ENCODE measurements at regions not wholly inside any gene's neighbourhood (a gene's known extent, or its start where the extent isn't known, plus 50 kb on each side); places are given as distances from the start of the nearest gene placed in this dataset.
"Not testable (repeated sequence)": the region's sequence is repeated elsewhere in the genome, so short reads cannot be mapped to it uniquely, and the experiment has no call there.

DNA sequence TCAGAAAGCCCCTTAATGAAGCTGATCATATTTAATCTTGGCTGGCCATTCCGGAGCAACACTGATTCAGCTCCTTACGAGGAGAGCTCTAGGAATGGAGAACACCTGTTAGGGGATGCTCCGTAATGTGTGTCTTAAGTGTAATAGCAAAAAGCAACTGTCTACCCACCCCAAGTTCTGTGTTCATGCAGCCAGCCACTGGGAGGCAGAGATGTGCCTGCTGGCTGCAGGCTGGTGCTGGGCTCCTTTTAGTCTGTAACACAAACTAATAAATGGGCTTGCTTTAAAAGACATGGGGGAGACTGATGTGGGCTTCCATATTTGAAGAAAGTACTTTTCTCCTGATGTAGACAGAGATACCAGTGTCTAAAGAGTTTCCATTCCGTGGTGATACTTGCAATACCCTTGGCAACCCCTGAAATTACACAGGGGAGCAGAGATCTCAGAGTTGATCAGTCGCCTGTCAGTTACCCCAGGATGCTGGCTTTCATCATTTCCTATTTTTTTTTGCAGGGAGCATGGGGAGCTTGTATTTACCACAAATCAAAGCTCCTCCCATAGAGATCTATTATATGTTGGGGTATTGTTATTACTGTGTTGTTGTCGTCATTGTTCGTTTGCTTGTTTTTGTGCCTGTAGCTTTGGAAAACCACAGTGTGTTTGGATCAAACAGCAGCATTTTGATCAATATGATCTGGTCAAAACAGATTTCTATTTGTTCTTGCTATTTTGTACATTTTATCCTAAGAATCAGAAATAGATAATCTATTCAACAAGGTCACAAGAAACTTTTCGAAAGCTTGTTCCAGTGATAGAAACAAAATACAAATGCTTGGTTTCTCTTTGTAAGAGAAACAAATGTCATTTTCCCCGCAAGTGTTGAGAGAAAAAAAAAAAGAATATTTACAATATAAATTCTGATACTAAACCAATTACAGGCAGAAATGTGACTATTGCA is 65.8 kb downstream of the MTX3 start:
- ChIA-PET CTCF (no interaction called here), POLR2A (no interaction called here)
- Mint-ChIP-seq H3K36me3 (ENCODE audit: low read depth) (no peaks in the 10 kb centered on the region), H3K4me3 (no peak overlapping the region), H3K27ac (no peak overlapping the region), H3K27me3 (no peaks in the 10 kb centered on the region), H3K4me1 (ENCODE audit: low read depth) (no peaks in the 10 kb centered on the region), H3K9me3 (no peaks in the 10 kb centered on the region)
- Histone ChIP-seq H3K27ac (ENCODE audit: low read depth in 1 of 2, low read length in 2 of 2) (no peak overlapping the region), H3K9me3 (ENCODE audit: control insufficient read depth in 1 of 2, insufficient read depth in 1 of 2, low read length in 2 of 2) (no peaks in the 10 kb centered on the region), H3K4me3 (ENCODE audit: low read length) (no peak overlapping the region), H3K27me3 (ENCODE audit: control insufficient read depth in 1 of 2, insufficient read depth in 2 of 2, low read length in 2 of 2) (no peaks in the 10 kb centered on the region), H3K4me1 (ENCODE audit: insufficient read depth, low read length) (no peaks in the 10 kb centered on the region), H3K36me3 (ENCODE audit: insufficient read depth, low read length) (no peaks in the 10 kb centered on the region)
- TF ChIP-seq, protein P1, sequence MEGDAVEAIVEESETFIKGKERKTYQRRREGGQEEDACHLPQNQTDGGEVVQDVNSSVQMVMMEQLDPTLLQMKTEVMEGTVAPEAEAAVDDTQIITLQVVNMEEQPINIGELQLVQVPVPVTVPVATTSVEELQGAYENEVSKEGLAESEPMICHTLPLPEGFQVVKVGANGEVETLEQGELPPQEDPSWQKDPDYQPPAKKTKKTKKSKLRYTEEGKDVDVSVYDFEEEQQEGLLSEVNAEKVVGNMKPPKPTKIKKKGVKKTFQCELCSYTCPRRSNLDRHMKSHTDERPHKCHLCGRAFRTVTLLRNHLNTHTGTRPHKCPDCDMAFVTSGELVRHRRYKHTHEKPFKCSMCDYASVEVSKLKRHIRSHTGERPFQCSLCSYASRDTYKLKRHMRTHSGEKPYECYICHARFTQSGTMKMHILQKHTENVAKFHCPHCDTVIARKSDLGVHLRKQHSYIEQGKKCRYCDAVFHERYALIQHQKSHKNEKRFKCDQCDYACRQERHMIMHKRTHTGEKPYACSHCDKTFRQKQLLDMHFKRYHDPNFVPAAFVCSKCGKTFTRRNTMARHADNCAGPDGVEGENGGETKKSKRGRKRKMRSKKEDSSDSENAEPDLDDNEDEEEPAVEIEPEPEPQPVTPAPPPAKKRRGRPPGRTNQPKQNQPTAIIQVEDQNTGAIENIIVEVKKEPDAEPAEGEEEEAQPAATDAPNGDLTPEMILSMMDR (IDR thresholded peaks at IDR 0.05) = no peak
- DNase-seq (peak in 4 of 14 experiments; percentile 9 to 36 (median 21)), ATAC-seq (ENCODE audit: poor library complexity) (no peak)
- intact Hi-C loops (cut with DNase I, micrococcal nuclease) = loop anchor here (1.0 to 5.0 kb wide), 3 partner anchors 158 to 382 kb away; no protein-coding TSS in a partner anchor

- Histone ChIP-seq H3K4me3 (ENCODE audit: low read length) (no peak overlapping the region), H3K9me3 (ENCODE audit: control insufficient read depth in 1 of 2, insufficient read depth in 1 of 2, low read length in 2 of 2) (no peaks in the 10 kb centered on the region), H3K4me1 (ENCODE audit: insufficient read depth, low read length) (no peaks in the 10 kb centered on the region), H3K27ac (ENCODE audit: low read depth in 1 of 2, low read length in 2 of 2) (no peak overlapping the region), H3K27me3 (ENCODE audit: control insufficient read depth in 1 of 2, insufficient read depth in 2 of 2, low read length in 2 of 2) (no peaks in the 10 kb centered on the region), H3K36me3 (ENCODE audit: insufficient read depth, low read length) (no peaks in the 10 kb centered on the region)
- ATAC-seq (ENCODE audit: poor library complexity) (no peak), DNase-seq (no peak)
- Mint-ChIP-seq H3K36me3 (ENCODE audit: low read depth) (no peaks in the 10 kb centered on the region), H3K27me3 (no peaks in the 10 kb centered on the region), H3K4me1 (ENCODE audit: low read depth) (no peaks in the 10 kb centered on the region), H3K27ac (no peak overlapping the region), H3K4me3 (no peak overlapping the region), H3K9me3 (peaks cover 7% of the 10 kb centered on the region)
- POLR2A ChIA-PET = no interaction called here
- intact Hi-C loops (cut with DNase I, micrococcal nuclease) = no loop called here
- TF ChIP-seq, protein P1 (IDR thresholded peaks at IDR 0.05) = no peak
- CTCF ChIA-PET = no interaction called here
Measured at GRCh38 chr5:79923431-79923830, 67.6 kb downstream of the MTX3 start.

- no peak for DNase-seq
- CTCF ChIA-PET = no interaction called here
- Histone ChIP-seq H3K9me3 (ENCODE audit: control insufficient read depth in 1 of 2, insufficient read depth in 1 of 2, low read length in 2 of 2) (no peaks in the 10 kb centered on the region), H3K27ac (ENCODE audit: low read depth in 1 of 2, low read length in 2 of 2) (no peak overlapping the region), H3K4me3 (ENCODE audit: low read length) (no peak overlapping the region), H3K4me1 (ENCODE audit: insufficient read depth, low read length) (no peaks in the 10 kb centered on the region), H3K36me3 (ENCODE audit: insufficient read depth, low read length) (no peaks in the 10 kb centered on the region), H3K27me3 (ENCODE audit: control insufficient read depth in 1 of 2, insufficient read depth in 2 of 2, low read length in 2 of 2) (no peaks in the 10 kb centered on the region)
- H3K4me1 Mint-ChIP-seq (ENCODE audit: low read depth) = no peaks in the 10 kb centered on the region
- H3K27ac Mint-ChIP-seq = no peak overlapping the region
- H3K4me3 Mint-ChIP-seq = no peak overlapping the region
- ATAC-seq (ENCODE audit: poor library complexity) = no peak
- no peaks in the 10 kb centered on the region for H3K27me3 Mint-ChIP-seq
- peaks cover 13% of the 10 kb centered on the region for H3K9me3 Mint-ChIP-seq
- POLR2A ChIA-PET = no interaction called here
- H3K36me3 Mint-ChIP-seq (ENCODE audit: low read depth) = no peaks in the 10 kb centered on the region
- TF ChIP-seq, protein P1 (IDR thresholded peaks at IDR 0.05) = no peak
- intact Hi-C loops (cut with DNase I, micrococcal nuclease) = no loop called here
Measured at GRCh38 chr5:79922626-79923025, 68.4 kb downstream of the MTX3 start.

GRCh38 chr5:79907452-79907851 is 83.6 kb downstream of the MTX3 start:
- H3K27me3 ChIP-seq (ENCODE audit: control insufficient read depth in 1 of 2, insufficient read depth in 2 of 2, low read length in 2 of 2); H3K36me3 Mint-ChIP-seq (ENCODE audit: low read depth); H3K27ac ChIP-seq (ENCODE audit: low read depth in 1 of 2, low read length in 2 of 2); POLR2A ChIA-PET; H3K4me3 Mint-ChIP-seq; H3K27ac Mint-ChIP-seq; H3K9me3 ChIP-seq (ENCODE audit: control insufficient read depth in 1 of 2, insufficient read depth in 1 of 2, low read length in 2 of 2); H3K36me3 ChIP-seq (ENCODE audit: insufficient read depth, low read length); H3K4me1 ChIP-seq (ENCODE audit: insufficient read depth, low read length); intact Hi-C loops (cut with DNase I, micrococcal nuclease); ATAC-seq (ENCODE audit: poor library complexity); CTCF ChIA-PET; DNase-seq; H3K4me3 ChIP-seq (ENCODE audit: low read length); H3K9me3 Mint-ChIP-seq; H3K4me1 Mint-ChIP-seq (ENCODE audit: low read depth): not testable (repeated sequence)
- H3K27me3 Mint-ChIP-seq = peaks cover 14% of the 10 kb centered on the region

DNA sequence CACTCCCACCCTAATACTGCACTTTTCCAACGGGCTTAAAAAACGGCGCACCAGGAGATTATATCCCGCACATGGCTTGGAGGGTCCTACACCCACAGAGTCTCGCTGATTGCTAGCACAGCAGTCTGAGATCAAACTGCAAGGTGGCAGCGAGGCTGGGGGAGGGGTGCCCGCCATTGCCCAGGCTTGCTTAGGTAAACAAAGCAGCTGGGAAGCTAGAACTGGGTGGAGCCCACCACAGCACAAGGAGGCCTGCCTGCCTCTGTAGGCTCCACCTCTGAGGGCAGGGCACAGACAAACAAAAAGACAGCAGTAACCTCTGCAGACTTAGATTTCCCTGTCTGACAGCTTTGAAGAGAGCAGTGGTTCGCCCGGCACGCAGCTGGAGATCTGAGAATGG is 88.5 kb downstream of the MTX3 start:
- DNase-seq; H3K4me3 Mint-ChIP-seq; H3K27me3 ChIP-seq (ENCODE audit: control insufficient read depth in 1 of 2, insufficient read depth in 2 of 2, low read length in 2 of 2); H3K27ac Mint-ChIP-seq; H3K9me3 Mint-ChIP-seq; ATAC-seq (ENCODE audit: poor library complexity); H3K36me3 ChIP-seq (ENCODE audit: insufficient read depth, low read length); CTCF ChIA-PET; POLR2A ChIA-PET; H3K4me3 ChIP-seq (ENCODE audit: low read length); H3K36me3 Mint-ChIP-seq (ENCODE audit: low read depth); H3K4me1 Mint-ChIP-seq (ENCODE audit: low read depth); H3K9me3 ChIP-seq (ENCODE audit: control insufficient read depth in 1 of 2, insufficient read depth in 1 of 2, low read length in 2 of 2); H3K27ac ChIP-seq (ENCODE audit: low read depth in 1 of 2, low read length in 2 of 2); H3K4me1 ChIP-seq (ENCODE audit: insufficient read depth, low read length); intact Hi-C loops (cut with DNase I, micrococcal nuclease): not testable (repeated sequence)
- H3K27me3 Mint-ChIP-seq = peaks cover 32% of the 10 kb centered on the region
